ENCODE measurements at regions not wholly inside any gene's neighbourhood (a gene's known extent, or its start where the extent isn't known, plus 50 kb on each side); places are given as distances from the start of the nearest gene placed in this dataset.
A peak's percentile ranks its signal among the peaks of the same experiment; 100 is the strongest.

GRCh38 chr18:59810183-59810582 is 89.6 kb upstream of the PMAIP1 start:
- no peak overlapping the region for H3K4me3 ChIP-seq
- no peaks in the 10 kb centered on the region for H3K36me3 ChIP-seq (ENCODE audit: control insufficient read depth in 2 of 2, insufficient read depth in 2 of 2, low read length in 1 of 2)
- H3K9me3 ChIP-seq (replicated peaks; ENCODE audit: control insufficient read depth, insufficient read depth, low read length): no peaks in the 10 kb centered on the region
- no peak for FAIRE-seq
- no peak overlapping the region for H2AFZ ChIP-seq (ENCODE audit: control insufficient read depth, low read depth, low read length)
- DNase-seq (ENCODE audit: low read depth, low spot score): no peak
- RAD21 ChIA-PET (ENCODE audit: unreplicated experiment): no interaction called here
- TF ChIP-seq BCL11A (IDR thresholded peaks at IDR 0.05; ENCODE audit: low read depth, low read length): 0 out of 2 replicates have a peak, but pooled peaks have one; percentile 18
- TF ChIP-seq RUNX3 (IDR thresholded peaks at IDR 0.05; ENCODE audit: low read length): peak; percentile 71; the same call in 1 of the 2 replicates
- TF ChIP-seq NR2F1 (conservative IDR thresholded peaks at IDR 0.05): 0 out of 2 replicates have a peak, but pooled peaks have one; percentile 20
- TF ChIP-seq SMAD1 (IDR thresholded peaks at IDR 0.05; ENCODE audit: low read depth, partially characterized antibody): no peak
- no peak for TF ChIP-seq GABPA (IDR thresholded peaks at IDR 0.05; ENCODE audit: low read depth)
- TF ChIP-seq JUNB (IDR thresholded peaks at IDR 0.05): peak; percentile 42
- no peak for TF ChIP-seq LARP7 (IDR thresholded peaks at IDR 0.05)
- TF ChIP-seq CREM (IDR thresholded peaks at IDR 0.05; ENCODE audit: low read depth): peak; percentile 34; the same call in 1 of the 2 replicates
- 0 out of 2 replicates have a peak, but pooled peaks have one; percentile 22 for TF ChIP-seq CBFB (IDR thresholded peaks at IDR 0.05; ENCODE audit: low read depth)
- peak; percentile 85 for ATAC-seq
- CTCF ChIA-PET: interaction anchor here (0.9 to 5.8 kb wide), 3 partner anchors 13 to 23 kb away, joined by 3 to 59 read pairs (median 4); no protein-coding TSS in a partner anchor
- H3K4me1 ChIP-seq (ENCODE audit: control insufficient read depth, insufficient read depth, low read length): no peaks in the 10 kb centered on the region
- in situ Hi-C loops (cut with MboI) (no loop called here), intact Hi-C loops (cut with micrococcal nuclease; ENCODE audit: unreplicated experiment) (no loop called here)
- H3K27me3 ChIP-seq (replicated peaks in 1 of 2; ENCODE audit: control insufficient read depth in 2 of 2, insufficient read depth in 2 of 2, low read length in 1 of 2): no peaks in the 10 kb centered on the region
- no peak overlapping the region for H3K4me2 ChIP-seq (ENCODE audit: control insufficient read depth, insufficient read depth)
- H3K79me2 ChIP-seq (ENCODE audit: control insufficient read depth, insufficient read depth, low read length): no peaks in the 10 kb centered on the region
- SMC1A ChIA-PET (ENCODE audit: uncharacterized antibody, unreplicated experiment): interaction anchor here (1.1 to 1.5 kb wide), 3 partner anchors 13 to 16 kb away, joined by 3 to 6 read pairs (median 5); no protein-coding TSS in a partner anchor
- BruUV-seq (replicated peaks): no TSS peak
- H3K27ac ChIP-seq (ENCODE audit: control insufficient read depth, insufficient read depth): no peak overlapping the region
- 25% methylated on average over 6 of the region's 6 CpGs for WGBS (ENCODE audit: insufficient coverage, insufficient replicate concordance, low lambda C conversion rate, missing lambda C conversion rate)
- H3K9ac ChIP-seq (ENCODE audit: control insufficient read depth, insufficient read depth, low read length): no peak overlapping the region
- POLR2A ChIA-PET: no interaction called here
- H4K20me1 ChIP-seq (ENCODE audit: control insufficient read depth, insufficient read depth): no peaks in the 10 kb centered on the region

GRCh38 chr18:59802031-59802430 is 97.8 kb upstream of the PMAIP1 start:
- intact Hi-C loops (cut with micrococcal nuclease; ENCODE audit: unreplicated experiment): no loop called here
- H4K20me1 ChIP-seq (ENCODE audit: control insufficient read depth, insufficient read depth): no peaks in the 10 kb centered on the region
- peak; percentile 13 for DNase-seq (ENCODE audit: low read depth, low spot score)
- H3K4me3 ChIP-seq: no peak overlapping the region
- ATAC-seq: peak; percentile 83
- H3K9ac ChIP-seq (ENCODE audit: control insufficient read depth, insufficient read depth, low read length): no peak overlapping the region
- H3K27ac ChIP-seq (ENCODE audit: control insufficient read depth, insufficient read depth): no peak overlapping the region
- FAIRE-seq: no peak
- CTCF ChIA-PET: interaction anchor here (0.7 to 3.4 kb wide), 6 partner anchors 16 to 654 kb away, joined by 3 to 21 read pairs (median 4); no protein-coding TSS in a partner anchor
- H3K4me1 ChIP-seq (ENCODE audit: control insufficient read depth, insufficient read depth, low read length): peaks cover 9% of the 10 kb centered on the region
- in situ Hi-C loops (cut with MboI): no loop called here
- no peaks in the 10 kb centered on the region for H3K27me3 ChIP-seq (replicated peaks in 1 of 2; ENCODE audit: control insufficient read depth in 2 of 2, insufficient read depth in 2 of 2, low read length in 1 of 2)
- no peaks in the 10 kb centered on the region for H3K9me3 ChIP-seq (replicated peaks; ENCODE audit: control insufficient read depth, insufficient read depth, low read length)
- no peak overlapping the region for H2AFZ ChIP-seq (ENCODE audit: control insufficient read depth, low read depth, low read length)
- WGBS (ENCODE audit: insufficient coverage, insufficient replicate concordance, low lambda C conversion rate, missing lambda C conversion rate): 34% methylated on average over 7 of the region's 7 CpGs
- SMC1A ChIA-PET (ENCODE audit: uncharacterized antibody, unreplicated experiment): interaction anchor here (0.9 to 1.2 kb wide), 3 partner anchors 8 to 35 kb away, joined by 3 to 4 read pairs (median 3); no protein-coding TSS in a partner anchor
- RAD21 ChIA-PET (ENCODE audit: unreplicated experiment): interaction anchor here (0.9 kb wide), 1 partner anchor 26 kb away, joined by 3 read pairs; no protein-coding TSS in a partner anchor
- H3K79me2 ChIP-seq (ENCODE audit: control insufficient read depth, insufficient read depth, low read length): no peaks in the 10 kb centered on the region
- H3K36me3 ChIP-seq (ENCODE audit: control insufficient read depth in 2 of 2, insufficient read depth in 2 of 2, low read length in 1 of 2): no peaks in the 10 kb centered on the region
- H3K4me2 ChIP-seq (ENCODE audit: control insufficient read depth, insufficient read depth): peak overlapping the region; percentile 41; the same call in 1 of the 2 replicates
- POLR2A ChIA-PET: interaction anchor here (1.1 kb wide), 1 partner anchor 30 kb away, joined by 3 read pairs; no protein-coding TSS in a partner anchor
- BruUV-seq (replicated peaks): no TSS peak
- no peak for TF ChIP-seq SRF (IDR thresholded peaks at IDR 0.05; ENCODE audit: low read depth in 2 of 2, low read length in 2 of 2)
- TF ChIP-seq CUX1 (IDR thresholded peaks at IDR 0.05; ENCODE audit: insufficient replicate concordance, low read depth, low read length): no peak
- no peak for TF ChIP-seq RELA (IDR thresholded peaks at IDR 0.05; ENCODE audit: borderline replicate concordance, partially characterized antibody)
- TF ChIP-seq E2F4 (IDR thresholded peaks at IDR 0.05; ENCODE audit: low read depth, low read length): no peak

Measured in GM12878 (cell line).